Upper lobe of left lung (tissue), 4 donors: ENCODE measurements at regions not wholly inside any gene's neighbourhood (a gene's known extent, or its start where the extent isn't known, plus 50 kb on each side); places are given as distances from the start of the nearest gene placed in this dataset.

Experiments used
- CTCF ChIP-seq, 6 experiments: fragments of 450-650 bp in 4 of 6; fragments of 200-600 bp in 2 of 6; sonication (generic) in 2 of 6; IDR thresholded peaks; one replicate each; pipeline ENCODE4 v1.5.1; 2016 to 2019; ENCODE audit warnings: antibody characterized with exemption in 6 of 6
- POLR2AphosphoS5 ChIP-seq, 2 donors: sonication (generic); formaldehyde crosslinking; IDR thresholded peaks; one replicate each; pipeline ENCODE4 v1.5.1; 2017; ENCODE audit warnings: antibody characterized with exemption in 2 of 2

- TF ChIP-seq CTCF (IDR thresholded peaks at IDR 0.05) (no peak), POLR2AphosphoS5 (IDR thresholded peaks at IDR 0.05) (no peak)
Measured at GRCh38 chrY:8815616-8816015, 521.6 kb upstream of the TSPY4 start.
